HEK293 (cell line): ENCODE measurements at regions not wholly inside any gene's neighbourhood (a gene's known extent, or its start where the extent isn't known, plus 50 kb on each side); places are given as distances from the start of the nearest gene placed in this dataset.

Experiments
- ZNF133 ChIP-seq: fragments of 450-650 bp; formaldehyde crosslinking; IDR thresholded peaks from 2 replicates; pipeline ENCODE4 v1.5.1; 2016; ENCODE audit warnings: missing biosample characterization, missing genetic modification characterization
- ZNF214 ChIP-seq: fragments of 450-650 bp; formaldehyde crosslinking; IDR thresholded peaks from 2 replicates; pipeline ENCODE4 v1.5.1; 2017; ENCODE audit warnings: missing biosample characterization, mild to moderate bottlenecking, missing genetic modification characterization, borderline replicate concordance
- ZNF558 ChIP-seq: fragments of 450-650 bp; formaldehyde crosslinking; IDR thresholded peaks from 2 replicates; pipeline ENCODE4 v1.5.1; 2016; ENCODE audit warnings: missing biosample characterization, missing genetic modification characterization
- ZNF785 ChIP-seq: fragments of 450-650 bp; formaldehyde crosslinking; IDR thresholded peaks from 2 replicates; pipeline ENCODE4 v1.5.1; 2016; ENCODE audit warnings: missing biosample characterization, missing genetic modification characterization
- TF ChIP-seq, protein P1 (sequence below): fragments of 450-650 bp; formaldehyde crosslinking; IDR thresholded peaks from 2 replicates; pipeline ENCODE4 v1.5.1; 2016; ENCODE audit warnings: missing biosample characterization, missing genetic modification characterization

DNA sequence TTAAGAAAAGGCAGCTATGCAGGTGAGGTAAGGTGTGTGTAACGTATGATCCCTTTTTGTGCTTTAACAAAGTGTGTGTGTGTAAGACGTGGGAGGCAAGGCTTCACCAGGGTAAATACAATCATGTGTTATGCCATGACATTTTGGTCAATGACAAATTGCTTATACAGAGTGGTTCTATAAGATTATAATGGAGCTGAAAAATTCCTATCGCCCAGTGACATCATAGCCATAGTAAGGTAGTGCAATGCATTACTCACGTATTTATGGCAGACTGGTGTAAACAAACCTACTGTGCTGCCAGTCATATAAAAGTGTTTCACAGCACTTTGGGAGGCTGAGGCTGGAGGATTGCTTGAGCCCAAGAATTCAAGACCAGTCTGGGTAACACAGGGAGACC is 60.2 kb upstream of the LCTL start:
- TF ChIP-seq ZNF558 (tag by site-specific recombination): no peak
- TF ChIP-seq, protein P1, sequence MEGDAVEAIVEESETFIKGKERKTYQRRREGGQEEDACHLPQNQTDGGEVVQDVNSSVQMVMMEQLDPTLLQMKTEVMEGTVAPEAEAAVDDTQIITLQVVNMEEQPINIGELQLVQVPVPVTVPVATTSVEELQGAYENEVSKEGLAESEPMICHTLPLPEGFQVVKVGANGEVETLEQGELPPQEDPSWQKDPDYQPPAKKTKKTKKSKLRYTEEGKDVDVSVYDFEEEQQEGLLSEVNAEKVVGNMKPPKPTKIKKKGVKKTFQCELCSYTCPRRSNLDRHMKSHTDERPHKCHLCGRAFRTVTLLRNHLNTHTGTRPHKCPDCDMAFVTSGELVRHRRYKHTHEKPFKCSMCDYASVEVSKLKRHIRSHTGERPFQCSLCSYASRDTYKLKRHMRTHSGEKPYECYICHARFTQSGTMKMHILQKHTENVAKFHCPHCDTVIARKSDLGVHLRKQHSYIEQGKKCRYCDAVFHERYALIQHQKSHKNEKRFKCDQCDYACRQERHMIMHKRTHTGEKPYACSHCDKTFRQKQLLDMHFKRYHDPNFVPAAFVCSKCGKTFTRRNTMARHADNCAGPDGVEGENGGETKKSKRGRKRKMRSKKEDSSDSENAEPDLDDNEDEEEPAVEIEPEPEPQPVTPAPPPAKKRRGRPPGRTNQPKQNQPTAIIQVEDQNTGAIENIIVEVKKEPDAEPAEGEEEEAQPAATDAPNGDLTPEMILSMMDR: no peak
- no peak for TF ChIP-seq ZNF133 (tag by site-specific recombination)
- no peak for TF ChIP-seq ZNF785 (tag by site-specific recombination)
- no peak for TF ChIP-seq ZNF214 (tag by site-specific recombination)
